T-cell (primary cell): ENCODE measurements at regions not wholly inside any gene's neighbourhood (a gene's known extent, or its start where the extent isn't known, plus 50 kb on each side); places are given as distances from the start of the nearest gene placed in this dataset.
"Not testable (repeated sequence)": the region's sequence is repeated elsewhere in the genome, so short reads cannot be mapped to it uniquely, and the experiment has no call there.

Source experiments
- ATAC-seq, 4 experiments: fragments of 200-7000 bp in 3 of 4; fragments of 150-1000 bp in 1 of 4; cut with Tn5 transposase; replicated peaks in 1 of 4; 1 replicate in 3 of 4; 2 replicates in 1 of 4; pipeline ENCODE4 v1.10.0; 2021; ENCODE audit warnings: moderate library complexity in 3 of 4, mild to moderate bottlenecking in 2 of 4, moderate number of reproducible peaks in 1 of 4
- CTCF ChIA-PET, 2 donors: fragments of 300-600 bp; sonication (Branson Sonifier 250); formaldehyde crosslinking; loops; one replicate each; lab custom pipeline; 2022; ENCODE audit warnings: antibody characterized with exemption in 2 of 2; lab: Charles Lee
- POLR2A ChIA-PET, 2 donors: fragments of 300-600 bp; sonication (Branson Sonifier 250); formaldehyde crosslinking; loops; one replicate each; lab custom pipeline; 2022; ENCODE audit warnings: antibody characterized with exemption in 2 of 2; lab: Charles Lee
- DNase-seq, 35 experiments: peaks; one replicate each; pipeline versions ENCODE4 v3.0.0 to v3.0.0-alpha.2; 2013 to 2023
- H3K27ac ChIP-seq: one replicate; pipeline ENCODE4 v1.5.1; 2013; ENCODE audit warnings: low read length
- H3K27me3 ChIP-seq, 2 experiments: replicated peaks in 1 of 2; 1 replicate in 1 of 2; 2 replicates in 1 of 2; pipeline versions ENCODE4 v1.6.1 to v1.7.0; 2013; ENCODE audit warnings: low read length in 1 of 2, mixed read lengths in 1 of 2; ENCODE audit not compliant: control insufficient read depth in 2 of 2, insufficient read depth in 2 of 2; ENCODE audit errors: extremely low read depth in 1 of 2
- H3K36me3 ChIP-seq, 2 donors: 1 replicate in 1 of 2; 2 replicates in 1 of 2; pipeline versions ENCODE4 v1.6.1 to v1.7.0; 2013; ENCODE audit warnings: low read length in 1 of 2; ENCODE audit not compliant: control insufficient read depth in 2 of 2, insufficient read depth in 1 of 2; ENCODE audit errors: extremely low read depth in 1 of 2
- H3K4me1 ChIP-seq, 2 experiments: 1 replicate in 1 of 2; 2 replicates in 1 of 2; pipeline versions ENCODE4 v1.6.1 to v1.7.0; 2013; ENCODE audit warnings: low read length in 2 of 2, mixed read lengths in 1 of 2; ENCODE audit not compliant: insufficient read depth in 2 of 2, control insufficient read depth in 1 of 2; ENCODE audit errors: extremely low read depth in 1 of 2
- H3K4me3 ChIP-seq, 2 donors: 1 replicate in 1 of 2; 2 replicates in 1 of 2; pipeline versions ENCODE4 v1.5.1 to v1.7.0; 2013; ENCODE audit warnings: mild to moderate bottlenecking in 2 of 2, low read length in 1 of 2, moderate library complexity in 1 of 2; ENCODE audit not compliant: control insufficient read depth in 1 of 2; ENCODE audit errors: extremely low read depth in 1 of 2
- H3K9me3 ChIP-seq: 2 replicates; pipeline ENCODE4 v1.7.0; 2013
- H3K27ac Mint-ChIP-seq, 2 donors: one replicate each; pipeline ENCODE4 v1.8.0; 2020 to 2021; ENCODE audit warnings: mild to moderate bottlenecking in 2 of 2, mixed read lengths in 2 of 2
- H3K27me3 Mint-ChIP-seq, 2 donors: one replicate each; pipeline ENCODE4 v1.8.0; 2021 to 2022; ENCODE audit warnings: mixed read lengths in 2 of 2
- H3K36me3 Mint-ChIP-seq: one replicate; pipeline ENCODE4 v1.8.0; 2021; ENCODE audit warnings: mixed read lengths
- H3K4me1 Mint-ChIP-seq, 3 donors: one replicate each; pipeline ENCODE4 v1.8.0; 2020 to 2022; ENCODE audit warnings: mixed read lengths in 3 of 3, mild to moderate bottlenecking in 1 of 3
- H3K4me3 Mint-ChIP-seq, 3 donors: one replicate each; pipeline ENCODE4 v1.8.0; 2020 to 2022; ENCODE audit warnings: mild to moderate bottlenecking in 3 of 3, mixed read lengths in 3 of 3, moderate library complexity in 3 of 3
- H3K9me3 Mint-ChIP-seq, 3 donors: one replicate each; pipeline ENCODE4 v1.8.0; 2020 to 2022; ENCODE audit warnings: mixed read lengths in 3 of 3
- WGBS: methylation state at CpG from one replicate; pipeline ENCODE4 v1.1.5; 2013; ENCODE audit warnings: missing lambda C conversion rate; ENCODE audit not compliant: insufficient coverage; 5-methylcytosine and 5-hydroxymethylcytosine counted together

GRCh38 chr15:100733101-100733842 is 130.9 kb downstream of the ASB7 start:
- no peaks in the 10 kb centered on the region for H3K4me1 Mint-ChIP-seq
- peaks cover 0 to 3% (median 0%) of the 10 kb centered on the region in 3 donors for H3K9me3 Mint-ChIP-seq
- ChIA-PET POLR2A (no interaction called here), CTCF (interaction anchor here in 1 of 2 donors (0.6 kb wide), 1 partner anchor 14 kb away, joined by 7 read pairs; no protein-coding TSS in a partner anchor)
- Histone ChIP-seq H3K4me1 (no peaks in the 10 kb centered on the region), H3K27ac (no peak overlapping the region), H3K9me3 (no peaks in the 10 kb centered on the region), H3K36me3 (no peaks in the 10 kb centered on the region), H3K27me3 (peaks cover 2 to 11% of the 10 kb centered on the region in 2 experiments), H3K4me3 (no peak overlapping the region)
- H3K27ac Mint-ChIP-seq, result no peak overlapping the region
- no peak for ATAC-seq
- H3K4me3 Mint-ChIP-seq, result no peak overlapping the region
- DNase-seq, result no peak
- no peaks in the 10 kb centered on the region for H3K36me3 Mint-ChIP-seq
- WGBS, result 56% methylated on average over 7 of the region's 8 CpGs
- peaks cover 4% of the 10 kb centered on the region in 2 donors for H3K27me3 Mint-ChIP-seq

GRCh38 chr15:100733843-100734185 is 131.4 kb downstream of the ASB7 start:
- H3K27me3 Mint-ChIP-seq, H3K4me3 ChIP-seq, H3K36me3 Mint-ChIP-seq, DNase-seq, H3K4me1 Mint-ChIP-seq, POLR2A ChIA-PET, H3K4me1 ChIP-seq, H3K9me3 ChIP-seq, H3K27ac ChIP-seq, ATAC-seq, CTCF ChIA-PET, H3K27ac Mint-ChIP-seq, H3K36me3 ChIP-seq, H3K9me3 Mint-ChIP-seq, H3K4me3 Mint-ChIP-seq, H3K27me3 ChIP-seq: not testable (repeated sequence)
- WGBS, result no CpG with 5 or more reads among the region's 3 CpGs

- Histone ChIP-seq H3K27ac (no peak overlapping the region), H3K4me3 (no peak overlapping the region), H3K4me1 (no peaks in the 10 kb centered on the region), H3K9me3 (no peaks in the 10 kb centered on the region), H3K27me3 (peaks cover 2 to 7% of the 10 kb centered on the region in 2 experiments), H3K36me3 (no peaks in the 10 kb centered on the region)
- H3K27me3 Mint-ChIP-seq, result peaks cover 4% of the 10 kb centered on the region in 2 donors
- no peaks in the 10 kb centered on the region for H3K36me3 Mint-ChIP-seq
- DNase-seq, result no peak
- ATAC-seq, result no peak
- WGBS, result 96% methylated on average over 2 of the region's 5 CpGs
- peaks cover 0 to 3% (median 0%) of the 10 kb centered on the region in 3 donors for H3K9me3 Mint-ChIP-seq
- POLR2A ChIA-PET, result no interaction called here
- no peaks in the 10 kb centered on the region for H3K4me1 Mint-ChIP-seq
- no peak overlapping the region for H3K27ac Mint-ChIP-seq
- H3K4me3 Mint-ChIP-seq, result no peak overlapping the region
- CTCF ChIA-PET, result no interaction called here
Measured at GRCh38 chr15:100734586-100734985, 132.2 kb downstream of the ASB7 start.

GRCh38 chr15:100735129-100736053 is 133.0 kb downstream of the ASB7 start:
- H3K4me1 Mint-ChIP-seq, result no peaks in the 10 kb centered on the region
- no peaks in the 10 kb centered on the region for H3K36me3 Mint-ChIP-seq
- Histone ChIP-seq H3K36me3 (no peaks in the 10 kb centered on the region), H3K27me3 (peaks cover 2 to 7% of the 10 kb centered on the region in 2 experiments), H3K27ac (no peak overlapping the region), H3K4me1 (no peaks in the 10 kb centered on the region), H3K4me3 (no peak overlapping the region), H3K9me3 (no peaks in the 10 kb centered on the region)
- CTCF ChIA-PET, result no interaction called here
- H3K27me3 Mint-ChIP-seq, result peaks cover 4% of the 10 kb centered on the region in 2 donors
- 49% methylated on average over 3 of the region's 12 CpGs for WGBS
- H3K4me3 Mint-ChIP-seq, result no peak overlapping the region
- no peak overlapping the region for H3K27ac Mint-ChIP-seq
- DNase-seq (no peak), ATAC-seq (no peak)
- peaks cover 0 to 3% (median 0%) of the 10 kb centered on the region in 3 donors for H3K9me3 Mint-ChIP-seq
- POLR2A ChIA-PET, result no interaction called here

- Mint-ChIP-seq H3K4me1 (no peaks in the 10 kb centered on the region), H3K4me3 (no peak overlapping the region), H3K9me3 (peaks cover 0 to 3% (median 0%) of the 10 kb centered on the region in 3 donors), H3K36me3 (no peaks in the 10 kb centered on the region), H3K27ac (no peak overlapping the region), H3K27me3 (peaks cover 2 to 4% of the 10 kb centered on the region in 2 donors)
- peaks cover 2 to 4% of the 10 kb centered on the region in 2 experiments for H3K27me3 ChIP-seq
- ATAC-seq (no peak), DNase-seq (no peak)
- H3K36me3 ChIP-seq, result no peaks in the 10 kb centered on the region
- H3K9me3 ChIP-seq, result no peaks in the 10 kb centered on the region
- 86% methylated on average over 4 of the region's 12 CpGs for WGBS
- ChIA-PET CTCF (no interaction called here), POLR2A (interaction anchor here in 1 of 2 donors (0.5 kb wide), 1 partner anchor 12 kb away, joined by 5 read pairs; no protein-coding TSS in a partner anchor)
- H3K4me1 ChIP-seq, result no peaks in the 10 kb centered on the region
- H3K27ac ChIP-seq, result no peak overlapping the region
- no peak overlapping the region for H3K4me3 ChIP-seq
Measured at GRCh38 chr15:100737214-100737613, 134.8 kb downstream of the ASB7 start.

GRCh38 chr15:100738614-100739013 is 136.2 kb downstream of the ASB7 start:
- ChIA-PET POLR2A (no interaction called here), CTCF (no interaction called here)
- Mint-ChIP-seq H3K27me3 (peaks cover 4 to 8% of the 10 kb centered on the region in 2 donors), H3K27ac (no peak overlapping the region), H3K9me3 (peaks cover 0 to 3% (median 0%) of the 10 kb centered on the region in 3 donors), H3K4me1 (no peaks in the 10 kb centered on the region), H3K36me3 (no peaks in the 10 kb centered on the region), H3K4me3 (no peak overlapping the region)
- H3K4me1 ChIP-seq, result no peaks in the 10 kb centered on the region
- H3K36me3 ChIP-seq, result no peaks in the 10 kb centered on the region
- 93% methylated on average over 2 of the region's 5 CpGs for WGBS
- no peaks in the 10 kb centered on the region for H3K9me3 ChIP-seq
- H3K27me3 ChIP-seq, result peaks cover 2 to 4% of the 10 kb centered on the region in 2 experiments
- no peak for DNase-seq
- H3K4me3 ChIP-seq, result no peak overlapping the region
- no peak for ATAC-seq
- no peak overlapping the region for H3K27ac ChIP-seq
